SU-DHL-6 (cell line): ENCODE measurements at regions not wholly inside any gene's neighbourhood (a gene's known extent, or its start where the extent isn't known, plus 50 kb on each side); places are given as distances from the start of the nearest gene placed in this dataset.

Source experiments
- H2AFZ ChIP-seq: fragments of 200-600 bp; sonication (generic); 2 replicates; pipeline ENCODE4 v1.6.1; 2014; ENCODE audit warnings: low read depth, mild to moderate bottlenecking, moderate library complexity, mixed read lengths, antibody characterized with exemption, low read length; ENCODE audit not compliant: severe bottlenecking
- H3F3A ChIP-seq: fragments of 200-600 bp; shearing (Covaris generic); 2 replicates; pipeline ENCODE4 v1.6.0; 2016; ENCODE audit warnings: antibody characterized with exemption, mild to moderate bottlenecking; ENCODE audit not compliant: insufficient read depth
- H3K27ac ChIP-seq: fragments of 200-600 bp; sonication (generic); 2 replicates; pipeline ENCODE4 v1.5.1; 2016; ENCODE audit warnings: low read depth, mild to moderate bottlenecking, low read length, moderate library complexity, mixed read lengths
- H3K27me3 ChIP-seq: fragments of 200-600 bp; sonication (generic), shearing (Covaris generic); 2 replicates; pipeline ENCODE4 v1.6.0; 2014; ENCODE audit warnings: mild to moderate bottlenecking, low read length
- H3K36me3 ChIP-seq: fragments of 200-600 bp; sonication (generic); 2 replicates; pipeline ENCODE4 v1.6.1; 2014; ENCODE audit warnings: mild to moderate bottlenecking, low read length, mixed read lengths
- H3K4me2 ChIP-seq: fragments of 300-600, 200-600 bp; shearing (Covaris generic), sonication (generic); 2 replicates; pipeline ENCODE4 v1.6.0; 2014; ENCODE audit warnings: low read length, low read depth, mild to moderate bottlenecking; ENCODE audit not compliant: poor library complexity, severe bottlenecking
- H3K4me3 ChIP-seq: fragments of 200-600 bp; sonication (generic); 2 replicates; pipeline ENCODE4 v1.5.1; 2014; ENCODE audit warnings: antibody characterized with exemption, low read length, mild to moderate bottlenecking, mixed read lengths; ENCODE audit not compliant: insufficient read depth, poor library complexity, severe bottlenecking
- H3K79me2 ChIP-seq: fragments of 200-600 bp; sonication (generic); 2 replicates; pipeline ENCODE4 v1.6.1; 2014; ENCODE audit warnings: mild to moderate bottlenecking, low read length, moderate library complexity; ENCODE audit not compliant: insufficient read depth
- H3K9ac ChIP-seq: fragments of 200-600 bp; sonication (generic); 2 replicates; pipeline ENCODE4 v1.7.0; 2014; ENCODE audit warnings: mild to moderate bottlenecking, low read length
- H3K9me2 ChIP-seq: fragments of 200-600 bp; sonication (generic); replicated peaks from 2 replicates; pipeline ENCODE4 v1.6.1; 2014; ENCODE audit warnings: low read length; ENCODE audit not compliant: insufficient read depth
- H3K9me3 ChIP-seq: fragments of 200-600 bp; sonication (generic); 2 replicates; pipeline ENCODE4 v1.6.1; 2014; ENCODE audit warnings: low read length, mixed read lengths; ENCODE audit not compliant: insufficient read depth
- H4K20me1 ChIP-seq: fragments of 200-600 bp; sonication (generic); 2 replicates; pipeline ENCODE4 v1.6.1; 2014; ENCODE audit warnings: low read depth, mild to moderate bottlenecking, antibody characterized with exemption, low read length, moderate library complexity, mixed read lengths
- EZH2phosphoT487 ChIP-seq: fragments of 200-600 bp; sonication (generic), shearing (Covaris generic); conservative IDR thresholded peaks from 2 replicates; pipeline ENCODE4 v1.6.1; 2018; ENCODE audit warnings: mild to moderate bottlenecking, antibody characterized with exemption, low read length, moderate library complexity, mixed read lengths
- TF ChIP-seq, protein P1 (sequence below): fragments of 200-600 bp; sonication (generic); IDR thresholded peaks from one replicate; pipeline ENCODE4 v1.5.1; 2017; ENCODE audit warnings: antibody characterized with exemption, mild to moderate bottlenecking, low read length, moderate library complexity; ENCODE audit not compliant: insufficient read depth, poor library complexity, severe bottlenecking

DNA sequence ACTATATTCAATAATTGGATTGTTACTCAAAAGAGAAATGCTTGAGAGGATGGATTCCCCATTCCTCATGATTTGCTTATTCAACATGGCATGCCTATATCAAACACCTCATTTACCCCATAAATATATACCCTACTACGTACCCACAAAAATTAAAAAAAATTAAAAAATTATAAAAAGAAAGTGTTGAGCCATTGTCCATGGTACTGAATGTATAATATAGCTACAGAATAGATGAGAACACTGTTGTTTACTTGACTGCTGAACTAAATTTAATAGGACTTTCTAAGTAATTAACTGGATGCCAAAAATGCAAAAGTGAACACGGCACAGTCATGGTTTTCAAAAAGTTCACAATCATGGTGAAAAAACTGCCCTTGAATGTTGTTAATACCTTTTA is 725.8 kb downstream of the KCTD16 start:
- no peaks in the 10 kb centered on the region for H3K27me3 ChIP-seq
- no peak overlapping the region for H3K4me3 ChIP-seq
- no peak overlapping the region for H3K27ac ChIP-seq
- no peaks in the 10 kb centered on the region for H3K9me2 ChIP-seq
- no peak overlapping the region for H2AFZ ChIP-seq
- no peak overlapping the region for H3K4me2 ChIP-seq
- no peaks in the 10 kb centered on the region for H3K36me3 ChIP-seq
- no peak overlapping the region for H3K9ac ChIP-seq
- TF ChIP-seq EZH2phosphoT487: no peak
- TF ChIP-seq, protein P1, sequence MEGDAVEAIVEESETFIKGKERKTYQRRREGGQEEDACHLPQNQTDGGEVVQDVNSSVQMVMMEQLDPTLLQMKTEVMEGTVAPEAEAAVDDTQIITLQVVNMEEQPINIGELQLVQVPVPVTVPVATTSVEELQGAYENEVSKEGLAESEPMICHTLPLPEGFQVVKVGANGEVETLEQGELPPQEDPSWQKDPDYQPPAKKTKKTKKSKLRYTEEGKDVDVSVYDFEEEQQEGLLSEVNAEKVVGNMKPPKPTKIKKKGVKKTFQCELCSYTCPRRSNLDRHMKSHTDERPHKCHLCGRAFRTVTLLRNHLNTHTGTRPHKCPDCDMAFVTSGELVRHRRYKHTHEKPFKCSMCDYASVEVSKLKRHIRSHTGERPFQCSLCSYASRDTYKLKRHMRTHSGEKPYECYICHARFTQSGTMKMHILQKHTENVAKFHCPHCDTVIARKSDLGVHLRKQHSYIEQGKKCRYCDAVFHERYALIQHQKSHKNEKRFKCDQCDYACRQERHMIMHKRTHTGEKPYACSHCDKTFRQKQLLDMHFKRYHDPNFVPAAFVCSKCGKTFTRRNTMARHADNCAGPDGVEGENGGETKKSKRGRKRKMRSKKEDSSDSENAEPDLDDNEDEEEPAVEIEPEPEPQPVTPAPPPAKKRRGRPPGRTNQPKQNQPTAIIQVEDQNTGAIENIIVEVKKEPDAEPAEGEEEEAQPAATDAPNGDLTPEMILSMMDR: no peak
- H3F3A ChIP-seq: no peaks in the 10 kb centered on the region
- no peaks in the 10 kb centered on the region for H3K79me2 ChIP-seq
- H4K20me1 ChIP-seq: no peaks in the 10 kb centered on the region
- H3K9me3 ChIP-seq: no peaks in the 10 kb centered on the region

DNA sequence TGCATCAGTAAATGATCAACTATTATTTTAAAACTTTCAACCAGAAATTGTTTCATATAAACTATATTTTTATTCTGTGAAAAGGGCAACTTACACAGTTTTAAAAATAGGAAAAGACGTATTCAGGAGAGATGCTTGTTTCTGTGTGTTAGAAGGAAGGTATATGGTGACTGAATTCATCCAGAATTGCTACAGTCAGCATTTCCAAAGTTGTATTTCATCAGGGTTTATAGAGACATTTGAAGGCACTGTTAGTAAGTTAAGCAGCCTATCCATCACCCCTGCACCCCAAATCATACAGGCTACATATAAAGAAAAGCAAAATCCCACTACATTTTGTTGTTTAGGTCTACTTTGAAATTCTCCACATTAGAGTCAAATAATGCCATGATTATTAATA is 716.0 kb downstream of the KCTD16 start:
- H2AFZ ChIP-seq: no peak overlapping the region
- H3K27me3 ChIP-seq: no peaks in the 10 kb centered on the region
- H3K9me3 ChIP-seq: no peaks in the 10 kb centered on the region
- no peaks in the 10 kb centered on the region for H3K79me2 ChIP-seq
- H3K4me2 ChIP-seq: no peak overlapping the region
- no peaks in the 10 kb centered on the region for H3F3A ChIP-seq
- H3K9me2 ChIP-seq: no peaks in the 10 kb centered on the region
- H3K36me3 ChIP-seq: no peaks in the 10 kb centered on the region
- TF ChIP-seq, protein P1: no peak
- no peak for TF ChIP-seq EZH2phosphoT487
- no peak overlapping the region for H3K27ac ChIP-seq
- no peaks in the 10 kb centered on the region for H4K20me1 ChIP-seq
- H3K9ac ChIP-seq: no peak overlapping the region
- H3K4me3 ChIP-seq: no peak overlapping the region

GRCh38 chr5:144882739-144883283 is 712.1 kb downstream of the KCTD16 start:
- no peak overlapping the region for H3K9ac ChIP-seq
- H3K36me3 ChIP-seq: no peaks in the 10 kb centered on the region
- H3K9me2 ChIP-seq: no peaks in the 10 kb centered on the region
- H2AFZ ChIP-seq: no peak overlapping the region
- no peak overlapping the region for H3K4me3 ChIP-seq
- no peaks in the 10 kb centered on the region for H3K9me3 ChIP-seq
- TF ChIP-seq, protein P1: no peak
- no peak for TF ChIP-seq EZH2phosphoT487
- H3K4me2 ChIP-seq: no peak overlapping the region
- H3K79me2 ChIP-seq: no peaks in the 10 kb centered on the region
- no peaks in the 10 kb centered on the region for H4K20me1 ChIP-seq
- H3K27me3 ChIP-seq: no peaks in the 10 kb centered on the region
- H3F3A ChIP-seq: no peaks in the 10 kb centered on the region
- no peak overlapping the region for H3K27ac ChIP-seq
